Fibroblast of mammary gland (primary cell): ENCODE measurements at regions not wholly inside any gene's neighbourhood (a gene's known extent, or its start where the extent isn't known, plus 50 kb on each side); places are given as distances from the start of the nearest gene placed in this dataset.

Experiments used
- DNase-seq: peaks from one replicate; pipeline ENCODE4 v3.0.0-alpha.2; 2010; ENCODE audit warnings: low read depth
- H3K4me3 ChIP-seq: 2 replicates; pipeline ENCODE4 v1.5.1; 2011; ENCODE audit warnings: low read depth, mild to moderate bottlenecking, low read length, moderate library complexity; ENCODE audit not compliant: control insufficient read depth
- TF ChIP-seq, protein P1 (sequence below): conservative IDR thresholded peaks from 2 replicates; pipeline ENCODE4 v1.5.1; 2011; ENCODE audit warnings: low read depth, low read length, inconsistent platforms; ENCODE audit not compliant: control insufficient read depth, insufficient read depth

GRCh38 chr1:80973101-80973500, 827.6 kb upstream of the ADGRL2 start:
- H3K4me3 ChIP-seq: no peak overlapping the region
- DNase-seq: no peak
- TF ChIP-seq, protein P1, sequence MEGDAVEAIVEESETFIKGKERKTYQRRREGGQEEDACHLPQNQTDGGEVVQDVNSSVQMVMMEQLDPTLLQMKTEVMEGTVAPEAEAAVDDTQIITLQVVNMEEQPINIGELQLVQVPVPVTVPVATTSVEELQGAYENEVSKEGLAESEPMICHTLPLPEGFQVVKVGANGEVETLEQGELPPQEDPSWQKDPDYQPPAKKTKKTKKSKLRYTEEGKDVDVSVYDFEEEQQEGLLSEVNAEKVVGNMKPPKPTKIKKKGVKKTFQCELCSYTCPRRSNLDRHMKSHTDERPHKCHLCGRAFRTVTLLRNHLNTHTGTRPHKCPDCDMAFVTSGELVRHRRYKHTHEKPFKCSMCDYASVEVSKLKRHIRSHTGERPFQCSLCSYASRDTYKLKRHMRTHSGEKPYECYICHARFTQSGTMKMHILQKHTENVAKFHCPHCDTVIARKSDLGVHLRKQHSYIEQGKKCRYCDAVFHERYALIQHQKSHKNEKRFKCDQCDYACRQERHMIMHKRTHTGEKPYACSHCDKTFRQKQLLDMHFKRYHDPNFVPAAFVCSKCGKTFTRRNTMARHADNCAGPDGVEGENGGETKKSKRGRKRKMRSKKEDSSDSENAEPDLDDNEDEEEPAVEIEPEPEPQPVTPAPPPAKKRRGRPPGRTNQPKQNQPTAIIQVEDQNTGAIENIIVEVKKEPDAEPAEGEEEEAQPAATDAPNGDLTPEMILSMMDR: no peak

DNA sequence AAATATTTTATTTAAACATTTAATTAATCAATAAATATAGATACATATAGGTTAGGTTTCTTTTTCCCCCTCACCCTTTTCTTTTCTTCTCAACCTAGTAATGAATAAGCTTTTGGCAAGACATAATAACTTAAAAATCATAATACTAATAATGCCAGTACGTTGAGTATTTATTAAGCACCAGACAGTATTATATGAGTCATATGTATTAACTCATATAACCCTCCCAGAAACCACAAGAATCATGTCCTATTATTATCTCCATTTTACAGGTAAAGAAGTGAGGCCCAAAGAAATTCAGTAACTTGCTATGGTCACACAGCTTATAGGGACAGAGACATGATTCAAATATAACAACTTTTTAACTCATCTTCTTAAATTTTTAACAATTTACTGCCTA, 834.5 kb upstream of the ADGRL2 start:
- no peak overlapping the region for H3K4me3 ChIP-seq
- no peak for DNase-seq
- TF ChIP-seq, protein P1: no peak

DNA sequence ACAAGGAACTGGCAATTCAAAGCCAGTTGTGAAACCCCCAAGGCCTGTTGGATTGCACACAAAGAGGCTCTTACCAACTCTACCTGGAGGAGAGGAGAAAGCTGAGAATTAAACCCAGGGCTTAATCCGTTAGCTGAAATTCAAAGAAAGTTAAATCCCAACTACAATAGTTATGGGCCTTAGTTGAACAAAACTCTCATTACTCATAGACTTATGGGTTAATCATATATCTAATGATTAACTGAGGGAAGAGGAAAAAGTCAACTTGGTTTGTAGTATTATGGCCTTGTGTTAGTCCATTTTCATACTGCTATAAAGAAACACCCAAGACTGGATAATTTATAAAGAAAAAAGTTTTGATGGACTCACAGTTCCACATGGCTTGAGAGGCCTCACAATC, 838.2 kb upstream of the ADGRL2 start:
- no peak overlapping the region for H3K4me3 ChIP-seq
- TF ChIP-seq, protein P1: no peak
- DNase-seq: no peak

GRCh38 chr1:80961464-80962190, 839.1 kb upstream of the ADGRL2 start:
- H3K4me3 ChIP-seq: no peak overlapping the region
- TF ChIP-seq, protein P1: no peak
- no peak for DNase-seq

DNA sequence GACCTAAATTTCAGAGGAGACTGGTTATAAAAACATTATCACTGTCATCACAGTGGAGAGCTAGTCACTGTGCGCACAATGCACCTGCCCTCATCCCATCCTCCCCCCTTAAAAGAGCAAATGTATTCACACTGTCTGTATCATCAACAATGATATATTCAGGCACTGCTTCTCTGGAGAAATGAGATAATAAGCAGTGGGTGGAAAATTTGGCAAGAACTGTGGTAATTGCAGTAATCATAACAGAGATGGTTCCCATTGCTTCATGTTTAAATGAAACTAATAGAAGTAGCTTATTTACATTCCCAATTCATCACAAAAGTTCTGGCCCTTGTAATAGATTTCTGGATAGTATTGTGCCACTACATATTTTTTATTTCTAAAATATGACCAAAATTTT, 867.4 kb upstream of the ADGRL2 start:
- TF ChIP-seq, protein P1: no peak
- H3K4me3 ChIP-seq: no peak overlapping the region
- no peak for DNase-seq

DNA sequence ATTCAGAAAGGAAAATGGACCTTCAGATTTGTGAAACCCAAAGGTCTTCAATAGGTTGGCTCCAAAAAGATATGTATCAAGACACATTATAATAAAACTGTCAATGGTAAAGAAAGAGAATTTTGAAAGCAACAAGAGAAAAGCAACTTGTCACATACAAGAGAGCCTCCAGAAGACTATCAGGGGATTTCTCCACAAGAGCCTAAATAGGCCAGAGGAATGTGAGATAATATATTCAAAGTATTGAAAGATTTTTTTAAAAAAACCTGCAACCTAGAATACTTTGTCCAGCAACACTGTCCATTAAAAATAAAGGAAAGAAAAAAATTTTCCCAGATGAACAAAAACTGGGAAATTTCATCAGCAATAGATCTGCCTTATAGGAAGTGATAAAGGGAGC, 869.6 kb upstream of the ADGRL2 start:
- DNase-seq: no peak
- no peak overlapping the region for H3K4me3 ChIP-seq
- TF ChIP-seq, protein P1: no peak
